Fibroblast of villous mesenchyme (primary cell): ENCODE measurements at regions not wholly inside any gene's neighbourhood (a gene's known extent, or its start where the extent isn't known, plus 50 kb on each side); places are given as distances from the start of the nearest gene placed in this dataset.
"Not testable (repeated sequence)": the region's sequence is repeated elsewhere in the genome, so short reads cannot be mapped to it uniquely, and the experiment has no call there.

Source experiments
- DNase-seq: peaks from one replicate; pipeline ENCODE4 v3.0.0-alpha.2; 2010; ENCODE audit warnings: low read depth
- H3K4me3 ChIP-seq: 2 replicates; pipeline ENCODE4 v1.5.1; 2011; ENCODE audit warnings: low read depth, mild to moderate bottlenecking, low read length
- CTCF ChIP-seq: IDR thresholded peaks from 2 replicates; pipeline ENCODE4 v1.5.1; 2012; ENCODE audit warnings: low read depth, mild to moderate bottlenecking, low read length; ENCODE audit not compliant: insufficient read depth

GRCh38 chr17:445839-446238 lies 93.2 kb upstream of the RPH3AL start, which contains the start of gene RFLNB:
Gene RFLNB (minus strand): TSS chr17:445939.
- DNase-seq, H3K4me3 ChIP-seq: not testable (repeated sequence)

- no peak for DNase-seq
- no peak for TF ChIP-seq CTCF
- no peak overlapping the region for H3K4me3 ChIP-seq
Observed at GRCh38 chr17:444879-445454, 92.4 kb upstream of the RPH3AL start.

- no peak for TF ChIP-seq CTCF
- H3K4me3 ChIP-seq = no peak overlapping the region
- DNase-seq = no peak
Observed at GRCh38 chr17:443109-443508, 90.5 kb upstream of the RPH3AL start.

GRCh38 chr17:441155-441950 lies 88.7 kb upstream of the RPH3AL start:
- H3K4me3 ChIP-seq = no peak overlapping the region
- TF ChIP-seq CTCF = no peak
- no peak for DNase-seq

- no peak overlapping the region for H3K4me3 ChIP-seq
- TF ChIP-seq CTCF = no peak
- DNase-seq = no peak
Observed at GRCh38 chr17:438191-438590, 85.6 kb upstream of the RPH3AL start.

- no peak for TF ChIP-seq CTCF
- H3K4me3 ChIP-seq = no peak overlapping the region
- no peak for DNase-seq
Observed at GRCh38 chr17:437545-437944, 84.9 kb upstream of the RPH3AL start.

- TF ChIP-seq CTCF = no peak
- no peak for DNase-seq
- no peak overlapping the region for H3K4me3 ChIP-seq
Observed at GRCh38 chr17:436571-436970, 84.0 kb upstream of the RPH3AL start.

GRCh38 chr17:432471-432870 lies 79.9 kb upstream of the RPH3AL start:
- not testable (repeated sequence) for DNase-seq

More at GRCh38 chr17:432471-432870, 79.9 kb upstream of the RPH3AL start:
- not testable (repeated sequence) for H3K4me3 ChIP-seq
